ENCODE measurements at regions not wholly inside any gene's neighbourhood (a gene's known extent, or its start where the extent isn't known, plus 50 kb on each side); places are given as distances from the start of the nearest gene placed in this dataset.

DNA sequence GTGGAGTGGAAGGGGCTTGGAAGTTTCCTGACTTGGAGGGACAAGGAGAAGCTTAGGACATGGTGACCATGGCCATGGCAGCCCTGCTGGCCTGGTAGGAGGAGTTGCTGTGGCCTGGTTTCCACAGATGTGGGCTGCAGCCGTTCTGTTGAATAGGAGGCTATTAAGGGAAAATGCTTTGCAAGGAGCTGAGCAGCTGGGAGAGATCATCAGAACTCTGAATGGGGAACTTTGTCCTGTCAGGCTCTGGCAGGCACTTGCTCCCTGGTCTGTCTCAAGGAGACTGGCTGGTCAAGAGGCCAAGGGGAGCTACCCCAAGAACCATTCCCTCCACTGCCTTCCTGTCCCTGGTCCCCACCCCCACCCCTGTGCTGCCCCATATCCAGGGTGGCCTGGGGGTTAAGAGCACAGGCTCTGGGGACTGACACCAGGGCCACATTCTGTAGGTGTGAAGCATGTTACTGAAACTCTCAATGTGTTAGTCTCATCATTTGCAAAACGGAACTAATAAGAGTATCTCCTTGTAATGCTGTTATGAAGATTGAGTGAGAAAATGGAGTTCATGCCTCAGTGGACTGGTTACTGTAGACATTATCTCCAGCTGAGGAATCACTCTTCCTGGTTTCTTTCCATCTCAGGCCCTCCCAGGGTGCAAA, 84.0 kb upstream of the ARAP3 start:
- H3K4me3 ChIP-seq (ENCODE audit: low read depth, low read length) = no peak overlapping the region
- no peaks in the 10 kb centered on the region for H3K9me3 ChIP-seq (ENCODE audit: control insufficient read depth, insufficient read depth, low read depth, low read length)
- H3K36me3 ChIP-seq (ENCODE audit: control insufficient read depth in 2 of 2, insufficient read depth in 1 of 2, low read length in 2 of 2) = no peaks in the 10 kb centered on the region
- CTCF ChIA-PET = interaction anchor here (0.6 to 2.3 kb wide), 5 partner anchors 48 to 113 kb away, joined by 3 to 7 read pairs (median 3); partner anchors contain the start of gene PCDH1
- POLR2A ChIA-PET = no interaction called here
- H3K27ac ChIP-seq (ENCODE audit: extremely low read depth, low read depth, low read length) = no peak overlapping the region
- TF ChIP-seq ZNF140 (tag by site-specific recombination; IDR thresholded peaks at IDR 0.05) = no peak
- no peak for TF ChIP-seq ZNF394 (tag by site-specific recombination; IDR thresholded peaks at IDR 0.05; ENCODE audit: borderline replicate concordance)
- TF ChIP-seq ZNF843 (tag by site-specific recombination; IDR thresholded peaks at IDR 0.05) = no peak
- TF ChIP-seq, protein P1, sequence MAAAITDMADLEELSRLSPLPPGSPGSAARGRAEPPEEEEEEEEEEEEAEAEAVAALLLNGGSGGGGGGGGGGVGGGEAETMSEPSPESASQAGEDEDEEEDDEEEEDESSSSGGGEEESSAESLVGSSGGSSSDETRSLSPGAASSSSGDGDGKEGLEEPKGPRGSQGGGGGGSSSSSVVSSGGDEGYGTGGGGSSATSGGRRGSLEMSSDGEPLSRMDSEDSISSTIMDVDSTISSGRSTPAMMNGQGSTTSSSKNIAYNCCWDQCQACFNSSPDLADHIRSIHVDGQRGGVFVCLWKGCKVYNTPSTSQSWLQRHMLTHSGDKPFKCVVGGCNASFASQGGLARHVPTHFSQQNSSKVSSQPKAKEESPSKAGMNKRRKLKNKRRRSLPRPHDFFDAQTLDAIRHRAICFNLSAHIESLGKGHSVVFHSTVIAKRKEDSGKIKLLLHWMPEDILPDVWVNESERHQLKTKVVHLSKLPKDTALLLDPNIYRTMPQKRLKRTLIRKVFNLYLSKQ (tag by site-specific recombination; IDR thresholded peaks at IDR 0.05; ENCODE audit: borderline replicate concordance) = no peak
- TF ChIP-seq ZNF138 (tag by site-specific recombination; IDR thresholded peaks at IDR 0.05; ENCODE audit: borderline replicate concordance) = no peak
- TF ChIP-seq, protein P2, sequence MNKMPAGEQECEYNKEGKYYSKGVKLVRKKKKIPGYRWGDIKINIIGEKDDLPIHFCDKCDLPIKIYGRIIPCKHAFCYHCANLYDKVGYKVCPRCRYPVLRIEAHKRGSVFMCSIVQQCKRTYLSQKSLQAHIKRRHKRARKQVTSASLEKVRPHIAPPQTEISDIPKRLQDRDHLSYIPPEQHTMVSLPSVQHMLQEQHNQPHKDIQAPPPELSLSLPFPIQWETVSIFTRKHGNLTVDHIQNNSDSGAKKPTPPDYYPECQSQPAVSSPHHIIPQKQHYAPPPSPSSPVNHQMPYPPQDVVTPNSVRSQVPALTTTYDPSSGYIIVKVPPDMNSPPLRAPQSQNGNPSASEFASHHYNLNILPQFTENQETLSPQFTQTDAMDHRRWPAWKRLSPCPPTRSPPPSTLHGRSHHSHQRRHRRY (tag by site-specific recombination; IDR thresholded peaks at IDR 0.05) = no peak
- TF ChIP-seq ZNF76 (tag by site-specific recombination; IDR thresholded peaks at IDR 0.05; ENCODE audit: borderline replicate concordance, low read depth) = no peak
- no peak for TF ChIP-seq GFI1B (tag by site-specific recombination; IDR thresholded peaks at IDR 0.05)
- TF ChIP-seq BCL11B (tag by site-specific recombination; IDR thresholded peaks at IDR 0.05; ENCODE audit: low read depth) = no peak
- no peak for TF ChIP-seq ZNF239 (tag by site-specific recombination; IDR thresholded peaks at IDR 0.05)
- no peak for TF ChIP-seq ZNF621 (tag by site-specific recombination; IDR thresholded peaks at IDR 0.05)
- no peak for TF ChIP-seq SP7 (tag by site-specific recombination; IDR thresholded peaks at IDR 0.05)
- no peak for TF ChIP-seq ZNF791 (tag by site-specific recombination; IDR thresholded peaks at IDR 0.05)
- TF ChIP-seq, protein P3, sequence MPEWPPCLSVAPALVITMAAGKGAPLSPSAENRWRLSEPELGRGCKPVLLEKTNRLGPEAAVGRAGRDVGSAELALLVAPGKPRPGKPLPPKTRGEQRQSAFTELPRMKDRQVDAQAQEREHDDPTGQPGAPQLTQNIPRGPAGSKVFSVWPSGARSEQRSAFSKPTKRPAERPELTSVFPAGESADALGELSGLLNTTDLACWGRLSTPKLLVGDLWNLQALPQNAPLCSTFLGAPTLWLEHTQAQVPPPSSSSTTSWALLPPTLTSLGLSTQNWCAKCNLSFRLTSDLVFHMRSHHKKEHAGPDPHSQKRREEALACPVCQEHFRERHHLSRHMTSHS (tag by site-specific recombination; IDR thresholded peaks at IDR 0.05) = no peak
- no peaks in the 10 kb centered on the region for H3K4me1 ChIP-seq (ENCODE audit: control insufficient read depth, insufficient read depth, low read length)

DNA sequence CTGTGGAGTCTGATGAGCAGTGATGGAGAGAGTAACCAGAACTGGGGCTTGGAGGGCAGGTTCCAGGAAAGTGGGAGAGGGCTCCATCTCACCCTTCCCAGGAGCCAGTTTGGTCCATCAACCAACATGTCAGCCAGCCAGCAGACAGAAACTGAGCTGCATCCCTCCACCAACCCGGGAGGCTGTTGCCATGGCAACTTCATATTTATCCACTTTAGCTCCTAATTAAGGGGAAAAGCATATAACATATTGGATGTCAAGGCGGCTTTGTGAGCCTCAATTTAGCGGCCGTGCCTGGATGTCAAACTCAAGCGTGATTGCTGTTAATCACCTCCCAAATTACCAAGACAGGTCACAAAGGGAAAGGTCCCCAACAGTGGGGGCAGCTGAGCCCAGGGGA, 81.5 kb upstream of the ARAP3 start:
- TF ChIP-seq ZNF302 (tag by site-specific recombination; IDR thresholded peaks at IDR 0.05; ENCODE audit: low read depth) = no peak
- H3K4me3 ChIP-seq (ENCODE audit: low read depth, low read length) = no peak overlapping the region
- H3K36me3 ChIP-seq (ENCODE audit: control insufficient read depth in 2 of 2, insufficient read depth in 1 of 2, low read length in 2 of 2) = no peaks in the 10 kb centered on the region
- ChIA-PET POLR2A (no interaction called here), CTCF (no interaction called here)
- H3K9me3 ChIP-seq (ENCODE audit: control insufficient read depth, insufficient read depth, low read depth, low read length) = no peaks in the 10 kb centered on the region
- no peak overlapping the region for H3K27ac ChIP-seq (ENCODE audit: extremely low read depth, low read depth, low read length)
- peaks cover 4% of the 10 kb centered on the region; the same call in 1 of the 2 replicates for H3K4me1 ChIP-seq (ENCODE audit: control insufficient read depth, insufficient read depth, low read length)

DNA sequence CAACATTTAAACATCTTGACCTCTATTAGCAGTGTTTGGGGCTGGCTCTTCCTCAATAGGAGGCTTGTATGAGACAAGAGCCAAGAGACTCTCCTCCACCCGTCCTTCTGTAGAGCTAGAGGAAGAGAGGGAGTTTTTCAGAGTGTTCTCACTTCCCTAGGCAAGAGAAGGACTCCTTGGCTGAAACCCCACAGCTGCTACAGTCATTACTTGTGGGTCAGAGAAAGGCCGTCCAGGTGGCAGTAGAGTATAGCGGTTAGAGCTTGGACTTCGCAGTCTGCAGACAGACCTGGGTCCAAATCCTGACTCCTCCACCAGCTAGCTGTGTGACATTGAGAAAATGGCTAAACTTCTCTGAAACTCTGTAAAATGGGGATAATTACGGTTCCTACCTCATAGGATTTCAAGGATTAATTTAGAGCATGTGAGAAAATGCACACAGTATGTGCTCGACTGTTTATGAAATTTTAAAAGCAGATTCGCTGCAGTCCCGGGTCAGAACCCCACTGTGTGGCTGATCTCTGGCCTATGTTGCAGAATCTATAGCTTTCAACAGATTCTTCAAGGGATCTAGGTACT, 80.8 kb upstream of the ARAP3 start:
- POLR2A ChIA-PET = no interaction called here
- peaks cover 5% of the 10 kb centered on the region; the same call in 1 of the 2 replicates for H3K4me1 ChIP-seq (ENCODE audit: control insufficient read depth, insufficient read depth, low read length)
- no peaks in the 10 kb centered on the region for H3K36me3 ChIP-seq (ENCODE audit: control insufficient read depth in 2 of 2, insufficient read depth in 1 of 2, low read length in 2 of 2)
- no peak overlapping the region for H3K4me3 ChIP-seq (ENCODE audit: low read depth, low read length)
- no peak overlapping the region for H3K27ac ChIP-seq (ENCODE audit: extremely low read depth, low read depth, low read length)
- CTCF ChIA-PET = interaction anchor here (0.8 kb wide), 1 partner anchor 71 kb away, joined by 3 read pairs; no protein-coding TSS in a partner anchor
- H3K9me3 ChIP-seq (ENCODE audit: control insufficient read depth, insufficient read depth, low read depth, low read length) = no peaks in the 10 kb centered on the region
- TF ChIP-seq, protein P4, sequence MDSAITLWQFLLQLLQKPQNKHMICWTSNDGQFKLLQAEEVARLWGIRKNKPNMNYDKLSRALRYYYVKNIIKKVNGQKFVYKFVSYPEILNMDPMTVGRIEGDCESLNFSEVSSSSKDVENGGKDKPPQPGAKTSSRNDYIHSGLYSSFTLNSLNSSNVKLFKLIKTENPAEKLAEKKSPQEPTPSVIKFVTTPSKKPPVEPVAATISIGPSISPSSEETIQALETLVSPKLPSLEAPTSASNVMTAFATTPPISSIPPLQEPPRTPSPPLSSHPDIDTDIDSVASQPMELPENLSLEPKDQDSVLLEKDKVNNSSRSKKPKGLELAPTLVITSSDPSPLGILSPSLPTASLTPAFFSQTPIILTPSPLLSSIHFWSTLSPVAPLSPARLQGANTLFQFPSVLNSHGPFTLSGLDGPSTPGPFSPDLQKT (IDR thresholded peaks at IDR 0.05; ENCODE audit: borderline replicate concordance, low read depth, low read length) = no peak
- TF ChIP-seq ZNF664 (tag by site-specific recombination; IDR thresholded peaks at IDR 0.05) (no peak), ZNF701 (tag by site-specific recombination; IDR thresholded peaks at IDR 0.05) (no peak), ZNF292 (tag by site-specific recombination; IDR thresholded peaks at IDR 0.05; ENCODE audit: borderline replicate concordance, low read depth) (no peak), ZEB2 (tag by site-specific recombination; IDR thresholded peaks at IDR 0.05) (no peak), ZNF391 (tag by site-specific recombination; IDR thresholded peaks at IDR 0.05; ENCODE audit: borderline replicate concordance, low read depth) (no peak), ZNF561 (tag by site-specific recombination; IDR thresholded peaks at IDR 0.05; ENCODE audit: borderline replicate concordance) (no peak)
- TF ChIP-seq, protein P5, sequence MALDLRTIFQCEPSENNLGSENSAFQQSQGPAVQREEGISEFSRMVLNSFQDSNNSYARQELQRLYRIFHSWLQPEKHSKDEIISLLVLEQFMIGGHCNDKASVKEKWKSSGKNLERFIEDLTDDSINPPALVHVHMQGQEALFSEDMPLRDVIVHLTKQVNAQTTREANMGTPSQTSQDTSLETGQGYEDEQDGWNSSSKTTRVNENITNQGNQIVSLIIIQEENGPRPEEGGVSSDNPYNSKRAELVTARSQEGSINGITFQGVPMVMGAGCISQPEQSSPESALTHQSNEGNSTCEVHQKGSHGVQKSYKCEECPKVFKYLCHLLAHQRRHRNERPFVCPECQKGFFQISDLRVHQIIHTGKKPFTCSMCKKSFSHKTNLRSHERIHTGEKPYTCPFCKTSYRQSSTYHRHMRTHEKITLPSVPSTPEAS (tag by site-specific recombination; IDR thresholded peaks at IDR 0.05) = no peak
- TF ChIP-seq, protein P6, sequence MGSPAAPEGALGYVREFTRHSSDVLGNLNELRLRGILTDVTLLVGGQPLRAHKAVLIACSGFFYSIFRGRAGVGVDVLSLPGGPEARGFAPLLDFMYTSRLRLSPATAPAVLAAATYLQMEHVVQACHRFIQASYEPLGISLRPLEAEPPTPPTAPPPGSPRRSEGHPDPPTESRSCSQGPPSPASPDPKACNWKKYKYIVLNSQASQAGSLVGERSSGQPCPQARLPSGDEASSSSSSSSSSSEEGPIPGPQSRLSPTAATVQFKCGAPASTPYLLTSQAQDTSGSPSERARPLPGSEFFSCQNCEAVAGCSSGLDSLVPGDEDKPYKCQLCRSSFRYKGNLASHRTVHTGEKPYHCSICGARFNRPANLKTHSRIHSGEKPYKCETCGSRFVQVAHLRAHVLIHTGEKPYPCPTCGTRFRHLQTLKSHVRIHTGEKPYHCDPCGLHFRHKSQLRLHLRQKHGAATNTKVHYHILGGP (tag by site-specific recombination; IDR thresholded peaks at IDR 0.05) = no peak
